Kidney glomerular epithelial cell (primary cell): ENCODE measurements at regions not wholly inside any gene's neighbourhood (a gene's known extent, or its start where the extent isn't known, plus 50 kb on each side); places are given as distances from the start of the nearest gene placed in this dataset.

Experiments used
- DNase-seq: peaks from one replicate; lab custom pipeline; 2025; lab: John Stamatoyannopoulos, UW

- no peak for DNase-seq
These were observed 836.3 kb upstream of the ADGRL4 start for GRCh38 chr1:79842811-79843210.

GRCh38 chr1:79839882-79840281, 833.4 kb upstream of the ADGRL4 start:
- DNase-seq, result no peak

- no peak for DNase-seq
These were observed 820.9 kb upstream of the ADGRL4 start for GRCh38 chr1:79827446-79827845.

- DNase-seq, result no peak
These were observed 819.0 kb upstream of the ADGRL4 start for GRCh38 chr1:79825551-79825950.

GRCh38 chr1:79822053-79822452, 815.5 kb upstream of the ADGRL4 start:
- no peak for DNase-seq

- no peak for DNase-seq
These were observed 812.6 kb upstream of the ADGRL4 start for GRCh38 chr1:79819140-79819539.

- DNase-seq, result no peak
These were observed 810.6 kb upstream of the ADGRL4 start for GRCh38 chr1:79817031-79817560.

- DNase-seq, result no peak
These were observed 808.6 kb upstream of the ADGRL4 start for GRCh38 chr1:79815115-79815514.

GRCh38 chr1:79811173-79811572, 804.6 kb upstream of the ADGRL4 start:
- DNase-seq, result peak; percentile 88

- no peak for DNase-seq
These were observed 802.4 kb upstream of the ADGRL4 start for GRCh38 chr1:79808816-79809475.

GRCh38 chr1:79807816-79808215, 801.3 kb upstream of the ADGRL4 start:
- DNase-seq, result no peak

GRCh38 chr1:79797487-79797886, 791.0 kb upstream of the ADGRL4 start:
- DNase-seq, result no peak

GRCh38 chr1:79796434-79796833, 789.9 kb upstream of the ADGRL4 start:
- DNase-seq, result no peak

GRCh38 chr1:79792219-79792930, 785.8 kb upstream of the ADGRL4 start:
- no peak for DNase-seq

- no peak for DNase-seq
These were observed 785.1 kb upstream of the ADGRL4 start for GRCh38 chr1:79791488-79792218.

- DNase-seq, result no peak
These were observed 784.4 kb upstream of the ADGRL4 start for GRCh38 chr1:79790950-79791349.

- DNase-seq, result no peak
These were observed 781.1 kb upstream of the ADGRL4 start for GRCh38 chr1:79787631-79788030.

- DNase-seq, result no peak
These were observed 779.4 kb upstream of the ADGRL4 start for GRCh38 chr1:79785964-79786363.

GRCh38 chr1:79785561-79785960, 779.0 kb upstream of the ADGRL4 start:
- DNase-seq, result no peak

- no peak for DNase-seq
These were observed 774.7 kb upstream of the ADGRL4 start for GRCh38 chr1:79781261-79781660.

- no peak for DNase-seq
These were observed 771.1 kb upstream of the ADGRL4 start for GRCh38 chr1:79777481-79778219.

- no peak for DNase-seq
These were observed 768.9 kb upstream of the ADGRL4 start for GRCh38 chr1:79775402-79775801.
